ENCODE measurements at regions not wholly inside any gene's neighbourhood (a gene's known extent, or its start where the extent isn't known, plus 50 kb on each side); places are given as distances from the start of the nearest gene placed in this dataset.
A peak's percentile ranks its signal among the peaks of the same experiment; 100 is the strongest.

- H3K4me3 ChIP-seq (ENCODE audit: low read depth, low read length) = no peak overlapping the region
- in situ Hi-C loops (cut with HindIII; ENCODE audit: low sequenced_read_pairs) = no loop called here
- TF ChIP-seq CTCF (IDR thresholded peaks at IDR 0.05; ENCODE audit: low read depth, low read length) = no peak
- no peak for DNase-seq (ENCODE audit: low read depth, low spot score)
Observed at GRCh38 chr7:124480821-124481290, 284.7 kb downstream of the GPR37 start.

- in situ Hi-C loops (cut with HindIII; ENCODE audit: low sequenced_read_pairs) = no loop called here
- H3K4me3 ChIP-seq (ENCODE audit: low read depth, low read length) = no peak overlapping the region
- TF ChIP-seq CTCF (IDR thresholded peaks at IDR 0.05; ENCODE audit: low read depth, low read length) = no peak
- DNase-seq (ENCODE audit: low read depth, low spot score) = no peak
Observed at GRCh38 chr7:124480036-124480820, 285.4 kb downstream of the GPR37 start.

GRCh38 chr7:124462249-124462648 is 303.3 kb downstream of the GPR37 start:
- no peak for TF ChIP-seq CTCF (IDR thresholded peaks at IDR 0.05; ENCODE audit: low read depth, low read length)
- DNase-seq (ENCODE audit: low read depth, low spot score) = peak; percentile 62
- in situ Hi-C loops (cut with HindIII; ENCODE audit: low sequenced_read_pairs) = no loop called here
- no peak overlapping the region for H3K4me3 ChIP-seq (ENCODE audit: low read depth, low read length)

- H3K4me3 ChIP-seq (ENCODE audit: low read depth, low read length) = no peak overlapping the region
- no peak for TF ChIP-seq CTCF (IDR thresholded peaks at IDR 0.05; ENCODE audit: low read depth, low read length)
- in situ Hi-C loops (cut with HindIII; ENCODE audit: low sequenced_read_pairs) = no loop called here
- no peak for DNase-seq (ENCODE audit: low read depth, low spot score)
Observed at GRCh38 chr7:124460555-124460954, 305.0 kb downstream of the GPR37 start.

GRCh38 chr7:124460056-124460450 is 305.5 kb downstream of the GPR37 start:
- H3K4me3 ChIP-seq (ENCODE audit: low read depth, low read length) = no peak overlapping the region
- no peak for TF ChIP-seq CTCF (IDR thresholded peaks at IDR 0.05; ENCODE audit: low read depth, low read length)
- in situ Hi-C loops (cut with HindIII; ENCODE audit: low sequenced_read_pairs) = no loop called here
- no peak for DNase-seq (ENCODE audit: low read depth, low spot score)

- peak; percentile 29 for DNase-seq (ENCODE audit: low read depth, low spot score)
- H3K4me3 ChIP-seq (ENCODE audit: low read depth, low read length) = no peak overlapping the region
- TF ChIP-seq CTCF (IDR thresholded peaks at IDR 0.05; ENCODE audit: low read depth, low read length) = no peak
- in situ Hi-C loops (cut with HindIII; ENCODE audit: low sequenced_read_pairs) = no loop called here
Observed at GRCh38 chr7:124459101-124460055, 306.2 kb downstream of the GPR37 start.
